Vagina (tissue), 2 donors: ENCODE measurements at regions not wholly inside any gene's neighbourhood (a gene's known extent, or its start where the extent isn't known, plus 50 kb on each side); places are given as distances from the start of the nearest gene placed in this dataset.

Experiments used
- DNase-seq, 2 donors: peaks; one replicate each; pipeline ENCODE4 v3.0.0-alpha.2; 2017; ENCODE audit errors: extremely low spot score in 2 of 2
- H3K27ac ChIP-seq: fragments of 200-600 bp; sonication (generic); one replicate; pipeline ENCODE4 v1.5.1; 2019
- H3K27me3 ChIP-seq: fragments of 200-600 bp; sonication (generic); one replicate; pipeline ENCODE4 v1.5.1; 2019
- H3K36me3 ChIP-seq, 2 donors: fragments of 200-600 bp; sonication (generic); one replicate each; pipeline ENCODE4 v1.5.1; 2017 to 2019
- H3K4me1 ChIP-seq: fragments of 200-600 bp; sonication (generic); one replicate; pipeline ENCODE4 v1.5.1; 2019
- H3K4me3 ChIP-seq, 2 donors: fragments of 200-600 bp; sonication (generic); 1 replicate in 1 of 2; 2 replicates in 1 of 2; pipeline ENCODE4 v1.5.1; 2016 to 2019
- H3K9me3 ChIP-seq: fragments of 200-600 bp; sonication (generic); one replicate; pipeline ENCODE4 v1.5.1; 2019
- POLR2A ChIP-seq, 2 donors: fragments of 450-650 bp; IDR thresholded peaks; one replicate each; pipeline ENCODE4 v1.6.1; 2017; ENCODE audit warnings: antibody characterized with exemption in 2 of 2, mild to moderate bottlenecking in 2 of 2, moderate library complexity in 2 of 2
- POLR2AphosphoS5 ChIP-seq, 2 donors: sonication (generic); formaldehyde crosslinking; IDR thresholded peaks; one replicate each; pipeline ENCODE4 v1.9.0; 2017; ENCODE audit warnings: antibody characterized with exemption in 2 of 2, mild to moderate bottlenecking in 2 of 2, low read depth in 1 of 2; ENCODE audit not compliant: insufficient read depth in 1 of 2
- intact Hi-C: fragments of 100-400 bp; cut with DNase I; formaldehyde crosslinking; loops from one replicate; pipeline ENCODE4 v1.15.1; 2023
- TF ChIP-seq, protein P1 (sequence below), 3 experiments: fragments of 450-650 bp in 2 of 3; fragments of 200-600 bp in 1 of 3; sonication (generic) in 1 of 3; IDR thresholded peaks; one replicate each; pipeline ENCODE4 v1.5.1; 2017 to 2019; ENCODE audit warnings: antibody characterized with exemption in 3 of 3, mild to moderate bottlenecking in 2 of 3, moderate library complexity in 2 of 3

DNA sequence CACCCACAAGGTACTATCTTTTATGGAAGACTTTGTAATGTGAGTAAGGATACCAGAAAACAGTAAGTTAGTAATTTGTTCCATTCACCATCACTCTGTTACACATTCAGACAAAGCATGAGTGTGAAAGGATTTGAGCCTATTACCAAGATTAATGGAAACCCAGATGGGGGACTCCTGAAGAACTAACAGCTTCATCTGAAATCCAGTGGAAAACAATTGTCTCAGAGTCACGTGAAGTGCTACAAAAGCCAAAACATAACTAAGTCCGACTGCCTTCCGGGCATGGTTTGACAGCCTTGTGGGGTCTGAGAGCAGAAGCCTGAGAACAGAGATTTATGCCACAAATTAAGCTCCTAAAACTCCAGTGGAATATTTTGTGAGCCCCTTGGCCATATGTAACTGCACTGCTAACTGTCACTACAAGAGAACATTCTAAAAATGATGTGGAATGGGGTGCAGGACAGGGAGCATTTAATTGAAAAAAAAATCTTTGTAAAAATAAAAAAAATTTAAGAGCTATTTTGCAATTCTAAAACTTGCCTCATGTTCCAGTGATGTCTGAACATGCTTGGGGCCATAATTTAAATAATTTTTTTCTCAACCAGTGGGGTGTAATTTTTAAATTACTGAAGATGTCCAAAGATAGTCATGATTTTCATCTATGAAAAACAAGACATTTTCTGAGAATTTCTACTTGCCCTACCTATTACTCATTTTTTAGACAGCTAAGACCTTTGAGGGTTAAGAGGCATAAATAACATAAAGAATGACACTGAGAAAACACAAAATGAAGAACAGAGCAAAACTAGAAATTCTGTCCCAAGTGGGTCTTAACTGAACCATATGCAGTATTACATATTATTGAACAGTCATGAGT is 555.0 kb downstream of the INHBA start:
- no peak for DNase-seq
- Histone ChIP-seq H3K27me3 (no peaks in the 10 kb centered on the region), H3K4me1 (peaks cover 11% of the 10 kb centered on the region), H3K27ac (no peak overlapping the region), H3K36me3 (no peaks in the 10 kb centered on the region), H3K4me3 (no peak overlapping the region), H3K9me3 (no peaks in the 10 kb centered on the region)
- intact Hi-C loops, result no loop called here
- TF ChIP-seq, protein P1, sequence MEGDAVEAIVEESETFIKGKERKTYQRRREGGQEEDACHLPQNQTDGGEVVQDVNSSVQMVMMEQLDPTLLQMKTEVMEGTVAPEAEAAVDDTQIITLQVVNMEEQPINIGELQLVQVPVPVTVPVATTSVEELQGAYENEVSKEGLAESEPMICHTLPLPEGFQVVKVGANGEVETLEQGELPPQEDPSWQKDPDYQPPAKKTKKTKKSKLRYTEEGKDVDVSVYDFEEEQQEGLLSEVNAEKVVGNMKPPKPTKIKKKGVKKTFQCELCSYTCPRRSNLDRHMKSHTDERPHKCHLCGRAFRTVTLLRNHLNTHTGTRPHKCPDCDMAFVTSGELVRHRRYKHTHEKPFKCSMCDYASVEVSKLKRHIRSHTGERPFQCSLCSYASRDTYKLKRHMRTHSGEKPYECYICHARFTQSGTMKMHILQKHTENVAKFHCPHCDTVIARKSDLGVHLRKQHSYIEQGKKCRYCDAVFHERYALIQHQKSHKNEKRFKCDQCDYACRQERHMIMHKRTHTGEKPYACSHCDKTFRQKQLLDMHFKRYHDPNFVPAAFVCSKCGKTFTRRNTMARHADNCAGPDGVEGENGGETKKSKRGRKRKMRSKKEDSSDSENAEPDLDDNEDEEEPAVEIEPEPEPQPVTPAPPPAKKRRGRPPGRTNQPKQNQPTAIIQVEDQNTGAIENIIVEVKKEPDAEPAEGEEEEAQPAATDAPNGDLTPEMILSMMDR (IDR thresholded peaks at IDR 0.05), result no peak
- TF ChIP-seq POLR2A (IDR thresholded peaks at IDR 0.05) (no peak), POLR2AphosphoS5 (IDR thresholded peaks at IDR 0.05; ENCODE audit: insufficient read depth in 1 of 2, low read depth in 1 of 2) (no peak)

- Histone ChIP-seq H3K36me3 (no peaks in the 10 kb centered on the region), H3K4me1 (peaks cover 11% of the 10 kb centered on the region), H3K4me3 (no peak overlapping the region), H3K9me3 (no peaks in the 10 kb centered on the region), H3K27ac (no peak overlapping the region), H3K27me3 (no peaks in the 10 kb centered on the region)
- intact Hi-C loops, result no loop called here
- DNase-seq, result no peak
- TF ChIP-seq, protein P1 (IDR thresholded peaks at IDR 0.05), result no peak
- TF ChIP-seq POLR2AphosphoS5 (IDR thresholded peaks at IDR 0.05; ENCODE audit: insufficient read depth in 1 of 2, low read depth in 1 of 2), result no peak
- TF ChIP-seq POLR2A (IDR thresholded peaks at IDR 0.05), result no peak
Measured at GRCh38 chr7:41146429-41146828, 556.5 kb downstream of the INHBA start.

DNA sequence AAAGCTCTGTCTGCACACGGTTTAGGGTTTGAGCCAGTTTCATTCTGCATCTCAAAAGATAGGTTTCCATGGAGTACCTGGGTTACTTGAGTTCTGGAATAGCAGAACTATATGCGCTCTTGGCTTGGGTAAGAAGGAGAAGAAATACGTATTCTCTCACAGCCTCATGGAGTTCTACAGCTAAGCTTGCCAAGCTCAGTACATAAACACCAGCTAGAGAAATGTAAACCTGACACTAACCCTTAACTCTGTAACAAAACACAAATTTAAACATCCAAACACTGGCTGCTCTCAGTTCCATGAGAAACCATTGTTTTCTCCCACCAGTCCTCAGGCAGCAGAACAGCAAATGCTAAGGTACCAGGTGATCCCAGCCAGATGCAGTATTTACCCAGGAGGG is 557.2 kb downstream of the INHBA start:
- Histone ChIP-seq H3K4me1 (peaks cover 11% of the 10 kb centered on the region), H3K4me3 (no peak overlapping the region), H3K36me3 (no peaks in the 10 kb centered on the region), H3K27ac (no peak overlapping the region), H3K27me3 (no peaks in the 10 kb centered on the region), H3K9me3 (no peaks in the 10 kb centered on the region)
- DNase-seq, result no peak
- TF ChIP-seq POLR2A (IDR thresholded peaks at IDR 0.05) (no peak), POLR2AphosphoS5 (IDR thresholded peaks at IDR 0.05; ENCODE audit: insufficient read depth in 1 of 2, low read depth in 1 of 2) (no peak)
- TF ChIP-seq, protein P1 (IDR thresholded peaks at IDR 0.05), result no peak
- intact Hi-C loops, result no loop called here

DNA sequence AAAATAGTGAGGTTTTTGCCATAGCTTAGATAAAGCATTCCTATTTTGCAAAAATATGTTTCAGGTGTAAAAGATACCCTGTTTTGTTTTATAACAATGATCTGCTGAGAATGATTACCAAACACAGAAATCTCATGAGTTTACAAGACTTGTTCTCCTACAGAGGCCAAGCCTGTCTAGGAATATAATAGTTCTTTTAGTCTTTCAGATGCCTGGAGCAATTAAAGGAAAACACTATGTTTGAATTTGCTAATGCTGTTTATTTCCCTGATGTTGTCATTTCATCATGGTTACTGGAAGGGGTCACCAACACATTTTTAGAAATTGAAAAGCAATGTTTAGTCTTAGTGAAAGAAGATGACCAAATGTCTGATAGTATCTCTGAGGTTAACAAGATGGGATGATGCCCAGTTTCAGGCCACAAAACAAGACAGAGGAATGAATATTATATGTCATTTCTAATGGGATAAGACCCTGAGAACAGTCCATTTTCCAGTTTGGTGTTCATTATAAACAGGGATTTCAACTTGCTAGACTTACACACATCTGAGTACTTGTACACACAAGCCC is 559.9 kb downstream of the INHBA start:
- Histone ChIP-seq H3K36me3 (no peaks in the 10 kb centered on the region), H3K27me3 (no peaks in the 10 kb centered on the region), H3K27ac (no peak overlapping the region), H3K4me3 (no peak overlapping the region), H3K4me1 (peaks cover 6% of the 10 kb centered on the region), H3K9me3 (no peaks in the 10 kb centered on the region)
- no peak for DNase-seq
- TF ChIP-seq POLR2AphosphoS5 (IDR thresholded peaks at IDR 0.05; ENCODE audit: insufficient read depth in 1 of 2, low read depth in 1 of 2), result no peak
- TF ChIP-seq POLR2A (IDR thresholded peaks at IDR 0.05), result no peak
- TF ChIP-seq, protein P1 (IDR thresholded peaks at IDR 0.05), result no peak
- intact Hi-C loops, result no loop called here

GRCh38 chr7:41139789-41140188 is 563.1 kb downstream of the INHBA start:
- Histone ChIP-seq H3K36me3 (no peaks in the 10 kb centered on the region), H3K4me3 (no peak overlapping the region), H3K9me3 (no peaks in the 10 kb centered on the region), H3K27ac (no peak overlapping the region), H3K27me3 (no peaks in the 10 kb centered on the region), H3K4me1 (no peaks in the 10 kb centered on the region)
- TF ChIP-seq POLR2AphosphoS5 (IDR thresholded peaks at IDR 0.05; ENCODE audit: insufficient read depth in 1 of 2, low read depth in 1 of 2) (no peak), POLR2A (IDR thresholded peaks at IDR 0.05) (no peak)
- intact Hi-C loops, result no loop called here
- DNase-seq, result no peak
